K562 (cell line): ENCODE measurements at regions not wholly inside any gene's neighbourhood (a gene's known extent, or its start where the extent isn't known, plus 50 kb on each side); places are given as distances from the start of the nearest gene placed in this dataset.

Source experiments
- ATAC-seq: fragments of 200-7000 bp; cut with Tn5 transposase; 3 replicates; pipeline ENCODE4 v1.9.1; 2020; ENCODE audit warnings: moderate library complexity
- BruUV-seq: library from RNA; stranded (reverse); fragments of 400-500 nt; replicated peaks from 2 replicates; lab custom pipeline; 2021; lab: Mats Ljungman, UMichigan
- CTCF ChIA-PET: fragments of 300-600 bp; formaldehyde crosslinking; extraction: SDS; loops from one replicate; lab custom pipeline; 2021; ENCODE audit warnings: low intra/inter-chr PET ratio; lab: Yijun Ruan, JAX
- POLR2A ChIA-PET: fragments of 300-600, 350-650 bp; sonication (Branson Sonifier 250); formaldehyde crosslinking; extraction: SDS; loops from one replicate; lab custom pipeline; 2021; ENCODE audit warnings: antibody characterized with exemption, inconsistent platforms; lab: Yijun Ruan, JAX
- DNase-seq, 4 experiments: peaks; one replicate each; pipeline versions ENCODE4 v3.0.0 to v3.0.0-alpha.2; 2011 to 2018; ENCODE audit warnings: low spot score in 3 of 4, mixed read lengths in 3 of 4; ENCODE audit errors: extremely low read depth in 1 of 4
- FAIRE-seq: peaks from 2 replicates; lab custom pipeline; 2011; peaks lifted over from hg19 to GRCh38; lab: Jason Lieb, UNC
- H2AFZ ChIP-seq: 2 replicates; pipeline ENCODE4 v1.6.0; 2011; ENCODE audit warnings: low read depth, low read length, control low read depth, inconsistent platforms
- H3K27ac ChIP-seq: fragments of 200-600 bp; 3 replicates; pipeline ENCODE4 v1.8.0; 2011; ENCODE audit warnings: low read depth, mild to moderate bottlenecking, control low read depth, inconsistent platforms, low read length, moderate library complexity, mixed read lengths; ENCODE audit errors: extremely low read depth
- H3K27me3 ChIP-seq, 2 experiments: fragments of 300-600 bp in 1 of 2; 2 replicates in 1 of 2; 3 replicates in 1 of 2; pipeline versions ENCODE4 v1.6.0 to v1.8.0; 2011; ENCODE audit warnings: inconsistent platforms in 2 of 2, low read length in 2 of 2, mild to moderate bottlenecking in 1 of 2, mixed read lengths in 1 of 2, moderate library complexity in 1 of 2; ENCODE audit not compliant: control insufficient read depth in 2 of 2, insufficient read depth in 2 of 2
- H3K36me3 ChIP-seq: fragments of 300-600 bp; 3 replicates; pipeline ENCODE4 v1.8.0; 2011; ENCODE audit warnings: mild to moderate bottlenecking, low read length, inconsistent platforms; ENCODE audit not compliant: control insufficient read depth, insufficient read depth
- H3K4me1 ChIP-seq, 2 experiments: fragments of 200-600 bp in 1 of 2; replicated peaks in 1 of 2; 2 replicates in 1 of 2; 3 replicates in 1 of 2; pipeline versions ENCODE4 v1.5.1 to v1.8.0; 2011; ENCODE audit warnings: inconsistent platforms in 2 of 2, low read length in 2 of 2, mild to moderate bottlenecking in 1 of 2, mixed read lengths in 1 of 2, moderate library complexity in 1 of 2; ENCODE audit not compliant: control insufficient read depth in 2 of 2, insufficient read depth in 2 of 2
- H3K4me2 ChIP-seq: 2 replicates; pipeline ENCODE4 v1.6.1; 2011; ENCODE audit warnings: low read length, control low read depth, inconsistent platforms, mixed read lengths; ENCODE audit not compliant: insufficient read depth
- H3K4me3 ChIP-seq: fragments of 200-600 bp; sonication (generic), shearing (Covaris generic); 2 replicates; pipeline ENCODE4 v1.5.1; 2016; ENCODE audit warnings: control low read depth, inconsistent platforms
- H3K79me2 ChIP-seq: fragments of 200-600 bp; 3 replicates; pipeline ENCODE4 v1.8.0; 2011; ENCODE audit warnings: low read length, inconsistent platforms; ENCODE audit not compliant: control insufficient read depth, insufficient read depth
- H3K9ac ChIP-seq, 2 experiments: 2 replicates each; pipeline versions ENCODE4 v1.6.0 to v1.6.1; 2011; ENCODE audit warnings: low read depth in 2 of 2, low read length in 2 of 2, control low read depth in 1 of 2, inconsistent platforms in 1 of 2, mild to moderate bottlenecking in 1 of 2, mixed read lengths in 1 of 2; ENCODE audit not compliant: insufficient read depth in 1 of 2
- H3K9me1 ChIP-seq: one replicate; pipeline ENCODE4 v1.6.0; 2011; ENCODE audit warnings: inconsistent platforms, mild to moderate bottlenecking, low read length, moderate library complexity; ENCODE audit not compliant: control insufficient read depth, insufficient read depth
- H3K9me3 ChIP-seq: replicated peaks from 2 replicates; pipeline ENCODE4 v1.5.1; 2011; ENCODE audit warnings: low read depth, low read length, inconsistent platforms; ENCODE audit not compliant: control insufficient read depth, insufficient read depth
- H4K20me1 ChIP-seq: replicated peaks from 2 replicates; pipeline ENCODE4 v1.6.1; 2011; ENCODE audit warnings: low read length, inconsistent platforms, mixed read lengths; ENCODE audit not compliant: control insufficient read depth, insufficient read depth
- BCL6 ChIP-seq: fragments of 250-450 bp; sonication (Bioruptor Pico); IDR thresholded peaks from 2 replicates; pipeline ENCODE4 v1.4.0; 2020
- ETV1 ChIP-seq: fragments of 450-650 bp; conservative IDR thresholded peaks from 2 replicates; pipeline ENCODE4 v1.6.1; 2016; ENCODE audit warnings: missing genetic modification characterization, control low read depth, low read depth, missing compliant biosample characterization
- HNRNPH1 ChIP-seq: fragments of 200-400 bp; formaldehyde crosslinking; optimal IDR thresholded peaks from 2 replicates; pipeline ENCODE3; 2017; ENCODE audit warnings: low read depth, mild to moderate bottlenecking, low read length, moderate library complexity
- MTA2 ChIP-seq: fragments of 450-650 bp; IDR thresholded peaks from 2 replicates; pipeline ENCODE4 v1.6.1; 2016; ENCODE audit warnings: low read depth
- NCOA2 ChIP-seq, 2 experiments: fragments of 450-650 bp; IDR thresholded peaks; 2 replicates each; pipeline ENCODE4 v1.6.1; 2018; ENCODE audit warnings: mild to moderate bottlenecking in 2 of 2, moderate library complexity in 1 of 2; ENCODE audit not compliant: partially characterized antibody in 2 of 2
- PPARD ChIP-seq: fragments of 250-450 bp; sonication (Bioruptor Pico); IDR thresholded peaks from 2 replicates; pipeline ENCODE4 v1.8.0; 2022; ENCODE audit warnings: inconsistent platforms, mild to moderate bottlenecking, moderate library complexity
- RBM14 ChIP-seq: fragments of 200-400 bp; formaldehyde crosslinking; IDR thresholded peaks from 2 replicates; pipeline ENCODE4 v1.6.1; 2018; ENCODE audit warnings: low read depth, mild to moderate bottlenecking, low read length, moderate library complexity, borderline replicate concordance; ENCODE audit not compliant: insufficient read depth
- RBM22 ChIP-seq: fragments of 200-400 bp; formaldehyde crosslinking; IDR thresholded peaks from 2 replicates; pipeline ENCODE4 v1.6.1; 2018; ENCODE audit warnings: low read length, low read depth; ENCODE audit not compliant: poor library complexity, severe bottlenecking
- SETDB1 ChIP-seq: IDR thresholded peaks from one replicate; pipeline ENCODE4 v1.6.1; 2012; ENCODE audit warnings: low read length, control low read depth, inconsistent platforms
- ZNF436 ChIP-seq: fragments of 250-450, 450-650 bp; sonication (Bioruptor Pico); formaldehyde crosslinking; IDR thresholded peaks from 2 replicates; pipeline ENCODE4 v1.7.0; 2020; ENCODE audit warnings: mild to moderate bottlenecking
- WGBS: fragments of 100-300 bp; shearing (Covaris generic); methylation state at CpG from one replicate; pipeline ENCODE4 v1.1.6; 2016; ENCODE audit warnings: low coverage, mixed read lengths; ENCODE audit not compliant: insufficient coverage; ENCODE audit errors: missing lambda C conversion rate; 5-methylcytosine and 5-hydroxymethylcytosine counted together
- in situ Hi-C: fragments of 300-500 bp; cut with MboI; formaldehyde crosslinking; loops from 4 replicates; pipeline ENCODE4 v1.15.0; 2018; ENCODE audit warnings: inconsistent platforms, mixed read lengths
- intact Hi-C: fragments of 100-400 bp; cut with micrococcal nuclease; formaldehyde crosslinking; loops from 2 replicates; pipeline ENCODE4 v1.14.2; 2022
- TF ChIP-seq, protein P1 (sequence below): sonication (generic); formaldehyde crosslinking; IDR thresholded peaks from 2 replicates; pipeline ENCODE4 v1.8.0; 2022; ENCODE audit warnings: mild to moderate bottlenecking, missing genetic modification reagents
- TF ChIP-seq, protein P2 (sequence below), 2 experiments: fragments of 450-650 bp; IDR thresholded peaks; 2 replicates each; pipeline ENCODE4 v1.6.1; 2016; ENCODE audit warnings: mild to moderate bottlenecking in 2 of 2, borderline replicate concordance in 1 of 2, low read depth in 1 of 2, moderate library complexity in 1 of 2
- TF ChIP-seq, protein P3 (sequence below), 2 experiments: fragments of 200-800 bp in 1 of 2; sonication (Bioruptor generic) in 1 of 2; sonication (generic) in 1 of 2; formaldehyde crosslinking in 1 of 2; IDR thresholded peaks in 1 of 2; conservative IDR thresholded peaks in 1 of 2; 2 replicates each; pipeline versions ENCODE4 v1.5.0 to v1.6.1; 2016 to 2020; ENCODE audit warnings: missing compliant biosample characterization in 1 of 2, missing genetic modification characterization in 1 of 2, missing genetic modification reagents in 1 of 2

DNA sequence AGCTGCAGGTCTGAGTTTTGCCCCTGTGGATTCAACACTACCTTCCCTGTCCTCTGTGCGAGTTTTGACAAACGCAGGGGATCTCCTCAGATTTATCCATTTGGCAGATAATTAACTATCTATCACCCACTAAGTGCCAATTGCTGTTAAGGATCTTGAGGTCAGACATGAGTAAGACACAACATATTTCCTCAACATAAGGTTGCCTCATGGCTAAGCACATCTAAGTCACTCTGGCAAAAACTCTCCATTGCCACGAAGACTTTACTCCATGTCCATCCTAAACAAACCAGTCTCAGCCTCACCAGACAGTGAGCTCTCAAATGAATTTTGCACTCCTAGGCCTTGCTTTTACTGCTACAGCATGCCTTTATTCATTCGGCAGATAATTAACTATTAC lies 408.4 kb downstream of the MAFB start:
- H3K4me1 ChIP-seq, result no peaks in the 10 kb centered on the region
- no peak overlapping the region for H3K4me3 ChIP-seq
- H3K79me2 ChIP-seq, result no peaks in the 10 kb centered on the region
- intact Hi-C loops (no loop called here), in situ Hi-C loops (no loop called here)
- H3K27me3 ChIP-seq, result no peaks in the 10 kb centered on the region
- FAIRE-seq (no peak), ATAC-seq (no peak), DNase-seq (no peak)
- H2AFZ ChIP-seq, result no peak overlapping the region
- H3K9me3 ChIP-seq, result no peaks in the 10 kb centered on the region
- 2% methylated on average over 4 of the region's 4 CpGs for WGBS
- no peak overlapping the region for H3K4me2 ChIP-seq
- H3K9me1 ChIP-seq, result no peaks in the 10 kb centered on the region
- H4K20me1 ChIP-seq, result no peaks in the 10 kb centered on the region
- H3K36me3 ChIP-seq, result no peaks in the 10 kb centered on the region
- H3K27ac ChIP-seq, result no peak overlapping the region
- no peak overlapping the region for H3K9ac ChIP-seq
- ChIA-PET CTCF (no interaction called here), POLR2A (no interaction called here)
- no TSS peak for BruUV-seq
- TF ChIP-seq, protein P1, sequence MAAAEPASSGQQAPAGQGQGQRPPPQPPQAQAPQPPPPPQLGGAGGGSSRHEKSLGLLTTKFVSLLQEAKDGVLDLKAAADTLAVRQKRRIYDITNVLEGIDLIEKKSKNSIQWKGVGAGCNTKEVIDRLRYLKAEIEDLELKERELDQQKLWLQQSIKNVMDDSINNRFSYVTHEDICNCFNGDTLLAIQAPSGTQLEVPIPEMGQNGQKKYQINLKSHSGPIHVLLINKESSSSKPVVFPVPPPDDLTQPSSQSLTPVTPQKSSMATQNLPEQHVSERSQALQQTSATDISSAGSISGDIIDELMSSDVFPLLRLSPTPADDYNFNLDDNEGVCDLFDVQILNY (CRISPR knock-in tag), result no peak
- TF ChIP-seq RBM14, result no peak
- TF ChIP-seq, protein P2, sequence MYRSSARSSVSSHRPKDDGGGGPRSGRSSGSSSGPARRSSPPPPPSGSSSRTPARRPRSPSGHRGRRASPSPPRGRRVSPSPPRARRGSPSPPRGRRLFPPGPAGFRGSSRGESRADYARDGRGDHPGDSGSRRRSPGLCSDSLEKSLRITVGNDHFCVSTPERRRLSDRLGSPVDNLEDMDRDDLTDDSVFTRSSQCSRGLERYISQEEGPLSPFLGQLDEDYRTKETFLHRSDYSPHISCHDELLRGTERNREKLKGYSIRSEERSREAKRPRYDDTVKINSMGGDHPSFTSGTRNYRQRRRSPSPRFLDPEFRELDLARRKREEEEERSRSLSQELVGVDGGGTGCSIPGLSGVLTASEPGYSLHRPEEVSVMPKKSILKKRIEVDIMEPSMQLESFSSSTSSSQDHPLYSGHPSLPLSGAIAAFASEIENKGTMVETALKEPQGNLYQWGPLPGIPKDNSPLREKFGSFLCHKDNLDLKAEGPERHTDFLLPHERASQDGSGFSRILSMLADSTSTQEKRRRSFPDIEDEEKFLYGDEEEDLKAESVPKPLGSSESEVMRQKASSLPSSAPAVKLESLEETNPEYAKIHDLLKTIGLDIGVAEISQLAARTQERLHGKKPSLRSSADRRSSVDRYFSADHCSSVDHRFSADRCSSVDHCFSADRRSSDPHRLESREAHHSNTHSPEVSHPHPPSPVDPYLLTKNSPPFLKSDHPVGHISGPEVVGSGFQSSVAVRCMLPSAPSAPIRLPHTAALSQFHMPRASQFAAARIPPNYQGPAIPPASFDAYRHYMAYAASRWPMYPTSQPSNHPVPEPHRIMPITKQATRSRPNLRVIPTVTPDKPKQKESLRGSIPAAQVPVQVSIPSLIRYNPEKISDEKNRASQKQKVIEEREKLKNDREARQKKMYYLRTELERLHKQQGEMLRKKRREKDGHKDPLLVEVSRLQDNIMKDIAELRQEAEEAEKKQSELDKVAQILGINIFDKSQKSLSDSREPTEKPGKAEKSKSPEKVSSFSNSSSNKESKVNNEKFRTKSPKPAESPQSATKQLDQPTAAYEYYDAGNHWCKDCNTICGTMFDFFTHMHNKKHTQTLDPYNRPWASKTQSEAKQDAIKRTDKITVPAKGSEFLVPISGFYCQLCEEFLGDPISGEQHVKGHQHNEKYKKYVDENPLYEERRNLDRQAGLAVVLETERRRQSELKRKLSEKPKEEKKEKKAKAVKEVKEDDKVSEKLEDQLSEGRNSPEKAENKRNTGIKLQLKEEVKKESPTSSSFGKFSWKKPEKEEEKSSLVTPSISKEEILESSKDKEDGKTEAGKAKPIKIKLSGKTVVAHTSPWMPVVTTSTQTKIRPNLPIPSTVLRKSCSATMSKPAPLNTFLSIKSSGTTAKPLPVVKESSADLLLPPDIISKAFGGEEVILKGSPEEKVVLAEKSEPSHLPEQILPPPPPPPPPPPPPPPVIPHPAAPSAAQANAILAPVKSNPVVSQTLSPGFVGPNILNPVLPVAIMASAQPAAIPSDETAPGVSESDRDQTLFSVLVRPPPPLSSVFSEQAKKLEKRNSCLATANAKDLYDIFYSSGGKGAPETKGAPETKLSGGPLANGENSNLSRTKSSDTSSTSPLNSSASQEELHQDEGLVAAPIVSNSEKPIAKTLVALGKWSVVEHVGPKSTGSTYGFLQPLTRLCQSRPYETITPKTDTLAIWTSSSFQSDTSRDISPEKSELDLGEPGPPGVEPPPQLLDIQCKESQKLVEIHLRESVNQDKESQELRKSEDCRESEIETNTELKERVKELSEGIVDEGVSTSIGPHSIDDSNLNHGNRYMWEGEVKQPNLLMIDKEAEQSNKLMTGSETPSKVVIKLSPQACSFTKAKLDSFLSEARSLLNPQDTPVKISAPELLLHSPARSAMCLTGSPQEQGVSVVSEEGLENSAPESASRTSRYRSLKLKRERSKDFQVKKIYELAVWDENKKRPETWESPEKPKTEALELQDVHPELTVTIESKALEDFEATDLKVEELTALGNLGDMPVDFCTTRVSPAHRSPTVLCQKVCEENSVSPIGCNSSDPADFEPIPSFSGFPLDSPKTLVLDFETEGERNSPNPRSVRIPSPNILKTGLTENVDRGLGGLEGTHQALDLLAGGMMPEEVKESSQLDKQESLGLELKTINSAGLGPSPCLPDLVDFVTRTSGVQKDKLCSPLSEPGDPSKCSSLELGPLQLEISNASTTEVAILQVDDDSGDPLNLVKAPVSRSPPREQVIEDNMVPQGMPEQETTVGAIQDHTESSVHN (IDR thresholded peaks at IDR 0.05; ENCODE audit: borderline replicate concordance in 1 of 2, low read depth in 1 of 2), result no peak
- no peak for TF ChIP-seq HNRNPH1
- no peak for TF ChIP-seq PPARD
- no peak for TF ChIP-seq MTA2
- TF ChIP-seq RBM22, result no peak
- no peak for TF ChIP-seq ZNF436 (CRISPR knock-in tag)
- no peak for TF ChIP-seq NCOA2 (IDR thresholded peaks at IDR 0.05; ENCODE audit: partially characterized antibody in 2 of 2)
- no peak for TF ChIP-seq ETV1 (tag)
- TF ChIP-seq, protein P3, sequence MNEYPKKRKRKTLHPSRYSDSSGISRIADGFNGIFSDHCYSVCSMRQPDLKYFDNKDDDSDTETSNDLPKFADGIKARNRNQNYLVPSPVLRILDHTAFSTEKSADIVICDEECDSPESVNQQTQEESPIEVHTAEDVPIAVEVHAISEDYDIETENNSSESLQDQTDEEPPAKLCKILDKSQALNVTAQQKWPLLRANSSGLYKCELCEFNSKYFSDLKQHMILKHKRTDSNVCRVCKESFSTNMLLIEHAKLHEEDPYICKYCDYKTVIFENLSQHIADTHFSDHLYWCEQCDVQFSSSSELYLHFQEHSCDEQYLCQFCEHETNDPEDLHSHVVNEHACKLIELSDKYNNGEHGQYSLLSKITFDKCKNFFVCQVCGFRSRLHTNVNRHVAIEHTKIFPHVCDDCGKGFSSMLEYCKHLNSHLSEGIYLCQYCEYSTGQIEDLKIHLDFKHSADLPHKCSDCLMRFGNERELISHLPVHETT (CRISPR knock-in tag; conservative IDR thresholded peaks at IDR 0.05 in 1 of 2, IDR thresholded peaks at IDR 0.05 in 1 of 2), result no peak
- no peak for TF ChIP-seq BCL6 (CRISPR knock-in tag)
- TF ChIP-seq SETDB1, result no peak
